ENCODE measurements at regions not wholly inside any gene's neighbourhood (a gene's known extent, or its start where the extent isn't known, plus 50 kb on each side); places are given as distances from the start of the nearest gene placed in this dataset.

- in situ Hi-C loops (cut with HindIII; ENCODE audit: low sequenced_read_pairs): no loop called here
- no peak for DNase-seq (ENCODE audit: low spot score)
These were observed 57.2 kb upstream of the LRIG3 start for GRCh38 chr12:58977476-58977875.

- no peak for DNase-seq (ENCODE audit: low spot score)
- in situ Hi-C loops (cut with HindIII; ENCODE audit: low sequenced_read_pairs): no loop called here
These were observed 55.8 kb upstream of the LRIG3 start for GRCh38 chr12:58976146-58976545.

Data from G401 (cell line).